Ishikawa (cell line): ENCODE measurements at regions not wholly inside any gene's neighbourhood (a gene's known extent, or its start where the extent isn't known, plus 50 kb on each side); places are given as distances from the start of the nearest gene placed in this dataset.

Experiments
- CEBPB ChIP-seq: IDR thresholded peaks from 2 replicates; pipeline ENCODE4 v1.6.1; 2012
- CREB1 ChIP-seq: IDR thresholded peaks from 2 replicates; pipeline ENCODE4 v1.6.1; 2012; ENCODE audit warnings: low read depth
- EGR1 ChIP-seq: IDR thresholded peaks from 2 replicates; pipeline ENCODE4 v1.6.1; 2012
- EP300 ChIP-seq: IDR thresholded peaks from 2 replicates; pipeline ENCODE4 v1.6.1; 2012; ENCODE audit warnings: borderline replicate concordance
- FOXM1 ChIP-seq: IDR thresholded peaks from 2 replicates; pipeline ENCODE4 v1.6.1; 2012; ENCODE audit warnings: low read depth, borderline replicate concordance
- MAX ChIP-seq: IDR thresholded peaks from 2 replicates; pipeline ENCODE4 v1.6.1; 2012
- NFIC ChIP-seq: IDR thresholded peaks from 2 replicates; pipeline ENCODE4 v1.6.1; 2012
- RAD21 ChIP-seq: IDR thresholded peaks from 2 replicates; pipeline ENCODE4 v1.6.1; 2012; ENCODE audit warnings: low read depth
- REST ChIP-seq: IDR thresholded peaks from 2 replicates; pipeline ENCODE4 v1.6.1; 2012; ENCODE audit warnings: low read depth, mild to moderate bottlenecking
- TAF1 ChIP-seq: IDR thresholded peaks from 2 replicates; pipeline ENCODE4 v1.6.1; 2012; ENCODE audit warnings: low read depth, mild to moderate bottlenecking
- TCF12 ChIP-seq: IDR thresholded peaks from 2 replicates; pipeline ENCODE4 v1.6.1; 2012; ENCODE audit warnings: low read depth
- TEAD4 ChIP-seq: IDR thresholded peaks from 2 replicates; pipeline ENCODE4 v1.6.1; 2012
- USF1 ChIP-seq: IDR thresholded peaks from 2 replicates; pipeline ENCODE4 v1.6.1; 2012
- YY1 ChIP-seq: IDR thresholded peaks from 2 replicates; pipeline ENCODE4 v1.6.1; 2012; ENCODE audit warnings: low read depth
- ZBTB7A ChIP-seq: IDR thresholded peaks from 2 replicates; pipeline ENCODE4 v1.6.1; 2012; ENCODE audit warnings: low read depth

- TF ChIP-seq MAX: no peak
- no peak for TF ChIP-seq EGR1
- TF ChIP-seq CREB1: no peak
- TF ChIP-seq RAD21: no peak
- no peak for TF ChIP-seq EP300
These were observed 928.9 kb upstream of the NR2F2 start for GRCh38 chr15:95401587-95401986.

- TF ChIP-seq CEBPB (no peak), TAF1 (no peak)
These were observed 925.1 kb upstream of the NR2F2 start for GRCh38 chr15:95405447-95405846.

- TF ChIP-seq RAD21 (no peak), CEBPB (no peak), EP300 (no peak), NFIC (no peak), TCF12 (no peak), MAX (no peak), TEAD4 (no peak), EGR1 (no peak), FOXM1 (no peak), TAF1 (no peak), ZBTB7A (no peak), REST (no peak), USF1 (no peak), CREB1 (no peak), YY1 (no peak)
These were observed 923.0 kb upstream of the NR2F2 start for GRCh38 chr15:95407534-95407933.

- TF ChIP-seq EP300: no peak
- no peak for TF ChIP-seq TAF1
- TF ChIP-seq CREB1: no peak
- TF ChIP-seq EGR1: no peak
- TF ChIP-seq YY1: no peak
- no peak for TF ChIP-seq MAX
- TF ChIP-seq RAD21: no peak
These were observed 921.3 kb upstream of the NR2F2 start for GRCh38 chr15:95409211-95409610.

- TF ChIP-seq TEAD4: no peak
- TF ChIP-seq EGR1: no peak
- no peak for TF ChIP-seq CEBPB
- no peak for TF ChIP-seq YY1
- TF ChIP-seq RAD21: no peak
- TF ChIP-seq USF1: no peak
- TF ChIP-seq ZBTB7A: no peak
- no peak for TF ChIP-seq FOXM1
- TF ChIP-seq MAX: no peak
These were observed 920.7 kb upstream of the NR2F2 start for GRCh38 chr15:95409626-95410310.

- no peak for TF ChIP-seq EP300
- no peak for TF ChIP-seq TEAD4
- TF ChIP-seq CREB1: no peak
- no peak for TF ChIP-seq TAF1
- no peak for TF ChIP-seq TCF12
- TF ChIP-seq USF1: no peak
- TF ChIP-seq REST: no peak
- no peak for TF ChIP-seq EGR1
- TF ChIP-seq FOXM1: no peak
- TF ChIP-seq RAD21: no peak
- TF ChIP-seq NFIC: no peak
- no peak for TF ChIP-seq ZBTB7A
- TF ChIP-seq MAX: no peak
- no peak for TF ChIP-seq CEBPB
- TF ChIP-seq YY1: no peak
These were observed 919.7 kb upstream of the NR2F2 start for GRCh38 chr15:95410757-95411156.
